Renal cortex interstitium (tissue), 11 donors: ENCODE measurements at regions not wholly inside any gene's neighbourhood (a gene's known extent, or its start where the extent isn't known, plus 50 kb on each side); places are given as distances from the start of the nearest gene placed in this dataset.

Experiments used
- DNase-seq, 11 donors: peaks; one replicate each; pipeline ENCODE4 v3.0.0-alpha.2; 2013; ENCODE audit warnings: low read depth in 9 of 11, low spot score in 4 of 11; ENCODE audit errors: extremely low read depth in 1 of 11

DNA sequence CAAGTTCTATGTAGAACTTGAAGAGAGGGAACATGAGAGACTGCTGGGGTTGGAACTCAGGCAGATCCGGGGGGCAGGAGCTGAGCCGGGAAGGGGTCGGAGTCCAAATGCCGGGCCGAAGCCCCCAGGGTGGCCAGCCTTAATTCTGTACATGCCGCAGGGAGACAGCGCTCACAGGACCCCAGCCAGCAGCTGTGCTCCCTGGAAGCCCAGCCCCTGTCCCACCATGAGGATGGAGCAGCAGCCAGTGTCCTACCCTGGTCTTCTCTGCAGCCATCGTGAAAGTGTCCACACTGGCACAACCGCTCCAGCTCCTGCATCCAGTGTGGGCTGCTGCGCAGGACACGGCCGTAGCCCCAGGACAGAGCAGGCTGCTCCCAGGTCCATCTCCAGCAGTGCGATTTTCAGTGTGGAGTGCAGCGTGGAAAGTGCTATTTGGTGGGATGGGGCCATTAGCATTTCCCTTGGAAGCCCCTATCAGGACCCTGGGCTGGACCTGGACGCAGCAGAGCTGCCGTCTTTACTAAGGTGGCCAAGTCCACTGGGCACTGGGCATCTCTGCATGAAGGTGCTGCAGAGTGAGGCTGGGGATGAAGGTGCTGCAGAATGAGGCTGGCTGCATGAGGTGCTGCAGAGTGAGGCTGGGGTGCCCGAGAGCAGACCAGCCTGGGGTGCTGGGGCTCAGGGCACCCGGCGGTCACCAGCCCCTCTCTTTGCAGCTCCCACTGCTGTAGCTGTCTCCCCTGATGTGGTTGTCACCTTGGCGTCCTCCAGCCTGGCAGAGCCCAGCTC, 737.4 kb downstream of the BRD1 start:
- no peak for DNase-seq

- no peak for DNase-seq
Measured at GRCh38 chr22:49088801-49089791, 738.6 kb downstream of the BRD1 start.

DNA sequence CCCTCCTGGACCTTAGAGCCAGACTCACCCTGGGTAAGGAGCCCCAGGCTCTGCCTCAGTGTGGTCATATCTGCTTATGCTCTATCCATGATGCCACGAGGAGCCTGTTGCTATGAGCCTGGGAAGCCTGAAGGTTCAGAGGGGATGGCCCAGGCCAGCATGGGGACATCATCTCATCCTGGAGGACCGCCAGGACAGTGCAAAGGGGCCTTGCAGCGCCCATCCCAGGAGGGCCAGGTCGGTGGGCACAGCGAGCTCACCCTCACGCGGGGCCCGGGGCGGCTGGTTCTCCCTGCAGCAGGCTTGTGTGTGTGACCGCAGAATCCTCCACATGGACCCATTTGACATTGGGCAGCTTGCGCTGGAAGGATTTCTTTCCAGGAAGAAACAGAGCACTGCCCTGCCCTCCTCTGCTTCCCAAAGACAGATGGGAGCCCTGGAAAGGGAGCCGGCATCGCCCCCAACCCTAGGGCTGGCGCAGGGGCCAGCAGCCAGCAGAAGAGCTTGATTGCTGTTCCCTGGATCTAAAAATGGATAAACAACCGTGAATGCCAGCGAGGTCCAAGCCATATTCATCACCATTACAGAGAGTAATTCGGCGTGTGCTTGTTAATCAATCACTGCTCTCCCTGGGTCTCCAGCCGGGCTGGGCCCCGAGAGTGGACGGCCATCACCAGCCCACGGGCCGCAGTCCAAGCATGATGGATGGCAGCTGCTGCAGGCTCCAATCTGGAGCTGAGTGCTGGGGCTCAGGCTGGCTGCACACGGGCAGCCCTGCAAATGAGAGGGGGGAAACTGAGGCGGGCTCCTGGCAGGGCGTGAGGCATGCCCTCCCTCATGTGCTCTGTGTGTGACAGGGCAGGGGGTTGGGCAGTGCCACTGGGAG, 739.7 kb downstream of the BRD1 start:
- DNase-seq = no peak

DNA sequence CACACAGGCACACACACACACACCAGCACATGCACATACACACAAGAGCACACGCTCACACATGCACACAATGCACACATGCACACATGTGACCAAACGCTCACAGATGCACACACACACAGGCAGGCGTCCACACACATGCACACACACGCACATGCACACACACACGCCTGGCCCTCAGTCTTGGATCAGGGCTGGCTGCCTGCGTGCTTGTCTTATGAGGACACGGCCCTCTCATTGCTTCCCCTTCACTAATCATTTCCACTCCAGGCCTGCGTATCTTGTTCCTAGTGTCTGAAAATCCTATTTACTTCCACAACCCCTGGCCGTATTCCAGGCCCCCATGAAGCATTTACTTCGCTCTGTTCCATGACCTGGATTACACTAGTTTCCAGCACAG, 740.5 kb downstream of the BRD1 start:
- DNase-seq = no peak

DNA sequence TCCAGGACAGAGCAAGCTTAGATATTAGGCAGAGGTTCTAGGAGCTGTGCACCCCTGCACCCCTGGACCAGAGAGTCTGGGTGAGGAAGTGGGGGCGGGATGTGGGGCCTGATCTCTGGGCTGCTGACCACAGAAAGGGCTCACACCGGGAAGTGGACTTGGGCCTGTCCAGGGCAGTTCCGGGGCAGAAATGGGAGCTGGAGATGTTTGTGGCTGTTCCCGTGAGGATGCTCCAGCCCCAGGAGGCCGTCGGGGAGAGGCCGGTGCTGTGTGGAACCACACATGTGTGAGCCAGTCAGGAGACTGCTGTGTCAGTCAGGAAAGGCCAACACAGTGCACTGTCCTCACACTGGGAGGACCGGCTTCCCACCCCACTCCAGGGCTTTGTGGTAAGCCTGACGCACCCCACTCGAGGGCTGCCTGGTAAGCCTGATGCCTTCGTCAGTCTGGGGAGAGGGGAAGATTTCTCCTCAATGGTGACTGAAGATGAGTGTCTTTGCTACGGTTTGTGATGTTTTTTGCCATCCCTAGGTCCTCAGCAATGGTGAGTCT, 741.0 kb downstream of the BRD1 start:
- DNase-seq = no peak

DNA sequence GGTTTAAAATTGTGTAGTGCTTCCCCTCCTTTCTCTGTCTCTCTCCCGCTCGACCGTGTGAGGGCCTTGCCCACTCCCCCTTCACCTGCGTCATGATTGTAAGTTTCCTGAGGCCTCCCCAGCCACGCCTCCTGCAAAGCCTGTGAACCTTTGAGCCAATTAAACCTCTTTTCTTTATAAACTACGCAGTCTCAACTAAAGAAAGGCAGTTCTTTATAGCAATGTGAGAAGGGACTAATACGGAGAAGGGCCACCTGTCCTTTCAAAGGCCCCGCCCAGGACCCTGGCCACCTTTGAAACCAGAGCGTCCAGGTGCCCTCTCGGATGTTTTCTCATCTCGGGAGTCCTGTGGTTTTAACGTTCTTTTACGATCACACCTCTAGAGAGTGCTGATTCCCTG, 741.5 kb downstream of the BRD1 start:
- no peak for DNase-seq

- DNase-seq = no peak
Measured at GRCh38 chr22:49084206-49084605, 743.5 kb downstream of the BRD1 start.

DNA sequence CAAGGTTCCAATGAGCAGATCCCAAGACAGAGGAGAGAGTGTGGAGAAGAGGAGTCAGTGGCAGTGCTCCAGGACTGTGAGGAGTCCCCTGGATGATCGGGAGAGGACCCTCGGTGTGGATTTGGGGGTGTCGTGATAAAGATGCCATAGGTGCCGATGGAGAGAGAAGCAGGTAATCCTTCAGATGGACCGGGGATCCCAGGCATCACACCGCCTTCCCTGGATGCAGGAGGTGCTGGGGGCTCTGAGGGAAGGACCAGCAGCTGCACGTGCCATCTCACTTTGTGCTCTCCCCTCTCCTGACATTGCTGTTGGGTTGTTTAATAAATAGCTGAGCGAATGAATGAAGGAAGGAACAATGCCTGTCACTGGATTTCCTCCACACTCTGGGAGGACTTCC, 744.1 kb downstream of the BRD1 start:
- DNase-seq = no peak

- no peak for DNase-seq
Measured at GRCh38 chr22:49082451-49082850, 745.2 kb downstream of the BRD1 start.

GRCh38 chr22:49081926-49082325, 745.7 kb downstream of the BRD1 start:
- DNase-seq = no peak

- DNase-seq = no peak
Measured at GRCh38 chr22:49081261-49081666, 746.4 kb downstream of the BRD1 start.

DNA sequence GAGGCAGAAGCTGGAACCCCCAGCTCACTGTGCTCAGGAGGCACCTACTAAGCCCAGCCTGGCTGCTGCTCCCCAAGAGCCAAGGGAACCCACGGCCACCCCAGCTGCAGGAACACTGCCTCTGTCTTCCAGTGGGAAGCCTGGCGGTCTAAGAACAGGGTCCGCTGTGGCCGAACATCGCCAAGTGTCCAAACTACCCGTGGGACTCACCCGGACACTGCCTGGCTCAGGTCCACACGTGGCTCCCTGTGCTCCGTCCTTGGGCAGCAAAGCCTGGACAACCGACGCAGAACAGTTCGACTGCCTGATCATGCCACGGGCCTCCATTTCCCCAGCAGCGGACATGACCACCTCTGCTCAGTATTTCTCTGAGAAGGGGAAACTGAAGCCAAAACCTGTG, 747.0 kb downstream of the BRD1 start:
- no peak for DNase-seq

GRCh38 chr22:49079743-49080500, 747.8 kb downstream of the BRD1 start:
- no peak for DNase-seq

DNA sequence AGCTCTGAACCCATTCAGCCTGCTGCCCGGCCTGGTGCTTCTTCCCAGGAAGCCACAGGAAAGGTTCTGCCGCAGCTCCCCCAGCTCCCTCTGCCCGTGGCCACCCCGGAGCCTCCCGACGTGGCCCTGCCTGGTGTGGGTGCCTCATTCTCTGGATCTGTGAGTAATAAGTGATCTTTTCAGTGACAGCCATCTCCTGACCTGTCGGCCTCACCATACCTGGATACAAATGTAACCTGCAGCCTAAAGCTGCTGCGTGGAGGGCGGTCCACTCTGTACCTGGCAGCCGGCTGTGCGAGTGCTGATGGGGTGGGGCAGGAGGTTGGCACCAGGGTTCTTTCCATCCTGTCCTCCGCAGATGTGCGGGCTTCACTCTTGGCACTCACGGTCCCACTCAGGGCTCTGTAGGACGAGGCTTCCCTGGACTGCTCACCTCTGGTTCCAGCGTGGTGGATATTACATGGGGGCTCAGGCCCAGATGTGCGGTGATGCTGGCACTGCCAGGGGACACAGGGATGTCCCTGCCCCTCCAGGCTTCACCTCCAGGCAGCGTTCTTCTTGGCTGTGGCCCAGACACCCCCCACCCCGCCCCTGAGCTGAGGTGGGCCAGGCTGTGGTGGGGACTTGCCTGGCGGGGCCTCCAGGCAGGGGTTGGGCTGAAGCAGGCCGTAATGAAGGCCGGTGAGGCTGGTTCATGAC, 748.5 kb downstream of the BRD1 start:
- DNase-seq = no peak

DNA sequence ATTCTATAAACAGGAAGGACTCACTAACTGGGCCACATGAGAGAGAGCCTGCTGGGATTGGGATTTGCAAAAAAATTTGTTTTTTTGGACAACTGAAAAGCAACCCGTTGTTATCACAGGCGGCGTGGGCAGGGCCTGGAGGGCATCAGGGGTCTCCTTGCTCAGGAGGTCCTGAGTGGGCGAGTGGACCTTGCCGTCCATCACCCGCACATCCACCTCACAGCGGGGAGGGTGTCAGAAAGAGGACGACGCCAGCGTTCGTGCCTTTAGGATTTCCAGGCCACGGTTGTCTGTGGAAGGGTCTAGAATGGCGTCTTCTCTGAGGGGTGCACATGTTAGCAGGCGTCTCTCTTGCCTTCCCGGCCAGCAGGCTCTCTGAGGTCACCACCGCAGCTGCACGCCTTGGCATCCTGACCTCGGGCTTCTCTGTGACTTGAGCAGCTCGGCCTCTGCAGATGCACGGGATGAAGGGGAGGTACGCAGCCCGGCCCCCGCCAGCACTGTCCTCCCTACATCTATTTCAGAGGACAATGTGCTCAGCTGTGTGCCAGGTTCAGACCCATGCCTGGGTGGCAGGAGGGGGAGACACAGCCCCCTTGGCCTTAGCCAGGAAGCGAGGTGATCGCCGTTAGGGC, 749.5 kb downstream of the BRD1 start:
- no peak for DNase-seq

GRCh38 chr22:49077586-49077985, 750.1 kb downstream of the BRD1 start:
- no peak for DNase-seq

DNA sequence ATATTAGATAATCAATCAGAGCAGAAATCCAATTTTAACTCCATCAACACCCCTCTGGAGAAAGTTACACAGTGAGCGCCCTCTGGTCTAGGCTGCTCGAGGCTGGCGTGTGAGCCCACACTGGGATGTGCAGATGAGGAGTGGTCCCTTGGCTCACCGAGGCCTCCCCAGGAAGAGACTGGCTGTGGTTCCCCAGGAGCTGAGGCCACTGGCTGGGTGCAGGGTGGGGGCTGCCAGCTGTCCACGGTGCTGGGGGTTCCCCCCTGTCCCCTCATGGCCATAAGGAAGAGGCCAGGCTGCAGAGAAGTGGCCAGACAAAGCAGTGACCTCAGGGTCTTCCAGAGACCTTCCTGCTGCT, 750.7 kb downstream of the BRD1 start:
- DNase-seq = no peak
